Esophagus squamous epithelium (tissue), 5 donors: ENCODE measurements at regions not wholly inside any gene's neighbourhood (a gene's known extent, or its start where the extent isn't known, plus 50 kb on each side); places are given as distances from the start of the nearest gene placed in this dataset.

ENCODE experiments used
- DNase-seq: peaks from one replicate; lab custom pipeline; 2025; lab: John Stamatoyannopoulos, UW
- H3K27ac ChIP-seq, 4 donors: fragments of 200-600 bp; sonication (generic); one replicate each; pipeline ENCODE4 v1.5.1; 2016 to 2019; ENCODE audit warnings: mild to moderate bottlenecking in 1 of 4
- H3K27me3 ChIP-seq, 4 donors: fragments of 200-600 bp; sonication (generic); 1 replicate in 3 of 4; 2 replicates in 1 of 4; pipeline versions ENCODE4 v1.5.1 to v1.6.0; 2017 to 2021; ENCODE audit warnings: antibody characterized with exemption in 1 of 4
- H3K36me3 ChIP-seq, 3 donors: fragments of 200-600 bp; sonication (generic); one replicate each; pipeline ENCODE4 v1.5.1; 2016 to 2019
- H3K4me1 ChIP-seq, 3 donors: fragments of 200-600 bp; sonication (generic); one replicate each; pipeline ENCODE4 v1.5.1; 2017 to 2019
- H3K4me3 ChIP-seq, 4 donors: fragments of 200-600 bp; sonication (generic); 1 replicate in 3 of 4; 2 replicates in 1 of 4; pipeline ENCODE4 v1.5.1; 2016 to 2019; ENCODE audit warnings: mild to moderate bottlenecking in 2 of 4, moderate library complexity in 1 of 4
- H3K9me3 ChIP-seq, 3 donors: fragments of 200-600 bp; sonication (generic); one replicate each; pipeline ENCODE4 v1.5.1; 2016 to 2019
- POLR2A ChIP-seq, 4 donors: fragments of 450-650 bp; IDR thresholded peaks; one replicate each; pipeline ENCODE4 v1.6.1; 2017; ENCODE audit warnings: antibody characterized with exemption in 4 of 4, mild to moderate bottlenecking in 4 of 4, moderate library complexity in 3 of 4
- WGBS, 2 donors: methylation state at CpG; one replicate each; pipeline ENCODE4 v1.1.5; 2018; 5-methylcytosine and 5-hydroxymethylcytosine counted together
- intact Hi-C: fragments of 100-400 bp; cut with DNase I; formaldehyde crosslinking; loops from one replicate; pipeline ENCODE4 v1.15.0; 2022
- small RNA-seq, 4 donors: library from RNA; depleted of rRNA; stranded (forward); fragments of <200 nt; gene quantifications; one replicate each; pipeline ENCODE3, GENCODE V24; 2016
- TF ChIP-seq, protein P1 (sequence below), 6 experiments: fragments of 450-650 bp in 4 of 6; fragments of 200-600 bp in 2 of 6; sonication (generic) in 2 of 6; IDR thresholded peaks; one replicate each; pipeline ENCODE4 v1.5.1; 2016 to 2019; ENCODE audit warnings: antibody characterized with exemption in 6 of 6, mild to moderate bottlenecking in 4 of 6, moderate library complexity in 4 of 6
- donor health status: DM: yes; HTN: yes; CAD: no.

- no peak overlapping the region for H3K4me3 ChIP-seq
- no peak for DNase-seq
- 91 to 100% methylated on average over 1 of the region's 1 CpG for WGBS, 2 donors
- TF ChIP-seq POLR2A (IDR thresholded peaks at IDR 0.05): no peak
- TF ChIP-seq, protein P1, sequence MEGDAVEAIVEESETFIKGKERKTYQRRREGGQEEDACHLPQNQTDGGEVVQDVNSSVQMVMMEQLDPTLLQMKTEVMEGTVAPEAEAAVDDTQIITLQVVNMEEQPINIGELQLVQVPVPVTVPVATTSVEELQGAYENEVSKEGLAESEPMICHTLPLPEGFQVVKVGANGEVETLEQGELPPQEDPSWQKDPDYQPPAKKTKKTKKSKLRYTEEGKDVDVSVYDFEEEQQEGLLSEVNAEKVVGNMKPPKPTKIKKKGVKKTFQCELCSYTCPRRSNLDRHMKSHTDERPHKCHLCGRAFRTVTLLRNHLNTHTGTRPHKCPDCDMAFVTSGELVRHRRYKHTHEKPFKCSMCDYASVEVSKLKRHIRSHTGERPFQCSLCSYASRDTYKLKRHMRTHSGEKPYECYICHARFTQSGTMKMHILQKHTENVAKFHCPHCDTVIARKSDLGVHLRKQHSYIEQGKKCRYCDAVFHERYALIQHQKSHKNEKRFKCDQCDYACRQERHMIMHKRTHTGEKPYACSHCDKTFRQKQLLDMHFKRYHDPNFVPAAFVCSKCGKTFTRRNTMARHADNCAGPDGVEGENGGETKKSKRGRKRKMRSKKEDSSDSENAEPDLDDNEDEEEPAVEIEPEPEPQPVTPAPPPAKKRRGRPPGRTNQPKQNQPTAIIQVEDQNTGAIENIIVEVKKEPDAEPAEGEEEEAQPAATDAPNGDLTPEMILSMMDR (IDR thresholded peaks at IDR 0.05): no peak
- H3K4me1 ChIP-seq: no peaks in the 10 kb centered on the region
- H3K36me3 ChIP-seq: no peaks in the 10 kb centered on the region
- H3K27me3 ChIP-seq: no peaks in the 10 kb centered on the region
- intact Hi-C loops: no loop called here
- H3K9me3 ChIP-seq: no peaks in the 10 kb centered on the region
- no peak overlapping the region for H3K27ac ChIP-seq
These were observed 916.2 kb downstream of the GRIK2 start for GRCh38 chr6:102309700-102310099.

DNA sequence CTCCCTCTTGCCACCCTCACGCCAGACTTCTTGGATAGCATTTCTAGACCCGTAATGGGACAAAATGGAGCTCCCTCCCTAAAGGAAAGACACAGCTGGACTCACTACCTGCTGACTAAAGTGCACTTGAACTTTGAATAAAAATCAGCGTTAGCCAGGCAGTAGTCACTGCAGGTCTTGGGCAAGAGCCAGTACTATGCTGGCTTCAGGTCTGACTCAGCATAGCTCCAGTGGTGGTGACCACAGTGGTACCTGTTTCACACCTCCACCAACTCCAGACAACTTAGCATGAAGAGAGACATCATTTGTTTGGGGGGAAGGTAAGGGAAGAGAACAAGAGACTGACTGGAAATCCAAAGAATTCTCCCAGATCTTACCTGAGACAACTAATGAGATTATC lies 906.8 kb downstream of the GRIK2 start:
- TF ChIP-seq POLR2A (IDR thresholded peaks at IDR 0.05): no peak
- TF ChIP-seq, protein P1 (IDR thresholded peaks at IDR 0.05): no peak
- 65 to 82% methylated on average over 2 to 3 of the region's 3 CpGs for WGBS, 2 donors
- no peak for DNase-seq
- Histone ChIP-seq H3K27ac (no peak overlapping the region), H3K9me3 (no peaks in the 10 kb centered on the region), H3K4me1 (no peaks in the 10 kb centered on the region), H3K4me3 (no peak overlapping the region), H3K27me3 (no peaks in the 10 kb centered on the region), H3K36me3 (no peaks in the 10 kb centered on the region)
- intact Hi-C loops: no loop called here

DNA sequence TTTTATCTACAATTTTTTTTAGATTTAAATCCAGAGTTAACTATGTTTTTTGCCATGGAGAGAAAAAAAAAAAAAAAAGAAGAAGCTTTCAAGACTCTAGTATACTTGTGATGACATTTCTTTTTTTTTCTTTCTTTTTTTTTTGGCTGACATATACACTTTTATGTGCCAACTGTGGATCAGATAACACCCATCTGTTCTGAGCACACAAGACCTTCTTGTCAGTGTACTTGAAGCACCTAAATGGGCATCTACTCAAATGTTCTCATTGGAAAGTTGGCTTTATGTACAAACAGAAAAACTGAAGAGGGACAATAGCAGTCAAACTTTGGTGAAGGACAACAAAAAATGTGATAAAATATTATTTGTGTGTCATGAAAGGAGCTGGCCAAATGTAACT lies 904.5 kb downstream of the GRIK2 start:
- Histone ChIP-seq H3K36me3 (no peaks in the 10 kb centered on the region), H3K4me3 (no peak overlapping the region), H3K27me3 (no peaks in the 10 kb centered on the region), H3K4me1 (no peaks in the 10 kb centered on the region), H3K27ac (no peak overlapping the region), H3K9me3 (no peaks in the 10 kb centered on the region)
- no peak for DNase-seq
- TF ChIP-seq, protein P1 (IDR thresholded peaks at IDR 0.05): no peak
- TF ChIP-seq POLR2A (IDR thresholded peaks at IDR 0.05): no peak
- intact Hi-C loops: no loop called here

Small RNA genes lying in the stretch of these regions (small RNA-seq; reads per million reads assigned to genes)
- gene RF00438: 0 reads per million in 4 donors
